Smooth muscle cell (in vitro differentiated cells): ENCODE measurements at regions not wholly inside any gene's neighbourhood (a gene's known extent, or its start where the extent isn't known, plus 50 kb on each side); places are given as distances from the start of the nearest gene placed in this dataset.

Experiments used
- DNase-seq: peaks from one replicate; lab custom pipeline; 2025; ENCODE audit not compliant: unreplicated experiment; lab: John Stamatoyannopoulos, UW
- H2AFZ ChIP-seq: fragments of 200-600 bp; sonication (generic); 2 replicates; pipeline ENCODE4 v1.6.0; 2016; ENCODE audit warnings: antibody characterized with exemption, low read depth, mild to moderate bottlenecking
- H3F3A ChIP-seq: fragments of 200-600 bp; sonication (generic); 2 replicates; pipeline ENCODE4 v1.6.0; 2017; ENCODE audit warnings: antibody characterized with exemption, low read depth
- H3K27ac ChIP-seq: fragments of 200-600 bp; sonication (generic); 2 replicates; pipeline ENCODE4 v1.5.1; 2016; ENCODE audit warnings: low read depth, mild to moderate bottlenecking
- H3K27me3 ChIP-seq: fragments of 200-600 bp; sonication (generic); 2 replicates; pipeline ENCODE4 v1.6.1; 2016; ENCODE audit warnings: low read depth, mild to moderate bottlenecking
- H3K36me3 ChIP-seq: fragments of 200-600 bp; sonication (generic); 2 replicates; pipeline ENCODE4 v1.5.1; 2016; ENCODE audit warnings: low read depth
- H3K4me1 ChIP-seq: fragments of 200-600 bp; sonication (generic); 2 replicates; pipeline ENCODE4 v1.5.1; 2016; ENCODE audit warnings: low read depth
- H3K4me2 ChIP-seq: fragments of 200-600 bp; sonication (generic); 2 replicates; pipeline ENCODE4 v1.6.0; 2016; ENCODE audit warnings: mild to moderate bottlenecking
- H3K4me3 ChIP-seq: fragments of 200-600 bp; sonication (generic); 2 replicates; pipeline ENCODE4 v1.5.1; 2016; ENCODE audit warnings: mild to moderate bottlenecking
- H3K79me2 ChIP-seq: fragments of 200-600 bp; sonication (generic); 2 replicates; pipeline ENCODE4 v1.6.0; 2016; ENCODE audit warnings: low read depth, mild to moderate bottlenecking
- H3K9ac ChIP-seq: fragments of 200-600 bp; sonication (generic); 2 replicates; pipeline ENCODE4 v1.6.0; 2016; ENCODE audit warnings: low read depth
- H3K9me3 ChIP-seq: fragments of 200-600 bp; sonication (generic); replicated peaks from 2 replicates; pipeline ENCODE4 v1.5.1; 2016; ENCODE audit warnings: low read depth
- H4K20me1 ChIP-seq: fragments of 200-600 bp; sonication (generic); 2 replicates; pipeline ENCODE4 v1.6.0; 2016; ENCODE audit warnings: low read depth
- WGBS: methylation state at CpG from one replicate; pipeline ENCODE4 v1.1.7; 2016; ENCODE audit warnings: low lambda C conversion rate; 5-methylcytosine and 5-hydroxymethylcytosine counted together
- TF ChIP-seq, protein P1 (sequence below): fragments of 200-600 bp; sonication (generic); IDR thresholded peaks from 2 replicates; pipeline ENCODE4 v1.5.1; 2017; ENCODE audit warnings: borderline replicate concordance, mild to moderate bottlenecking, antibody characterized with exemption; ENCODE audit not compliant: insufficient read depth, poor library complexity, severe bottlenecking

DNA sequence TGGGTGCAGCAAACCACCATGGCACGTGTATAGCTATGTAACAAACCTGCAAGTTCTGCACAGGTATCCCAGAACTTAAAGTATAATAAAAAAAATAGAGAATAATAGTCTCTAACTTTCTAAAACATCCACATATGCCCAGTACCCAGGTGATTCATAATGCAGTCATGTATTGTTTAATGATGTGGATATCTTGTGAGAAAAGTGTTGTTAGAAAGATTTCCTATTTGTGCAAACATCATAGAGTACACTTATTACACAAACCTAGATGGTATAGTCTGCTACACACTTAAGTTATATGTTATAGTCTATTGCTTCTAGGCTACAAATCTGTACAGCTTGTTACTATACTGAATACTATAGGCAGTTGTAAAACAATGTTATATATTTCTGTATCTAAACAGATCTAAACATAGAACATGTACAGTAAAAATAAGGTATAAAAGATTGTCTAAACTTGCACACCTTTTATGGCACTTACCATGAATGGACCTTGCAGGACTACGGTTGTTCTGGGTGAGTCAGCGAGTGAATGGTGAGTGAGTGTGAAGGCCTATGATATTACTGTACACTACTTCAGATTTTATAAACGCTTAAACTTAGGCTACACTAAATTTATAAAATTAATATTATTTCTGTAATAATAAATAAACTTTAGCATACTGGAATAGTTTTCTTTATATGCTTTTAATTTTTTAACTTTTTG is 232.2 kb upstream of the SLIT2 start:
- no peak for DNase-seq
- Histone ChIP-seq H3K79me2 (no peaks in the 10 kb centered on the region), H3K4me1 (no peaks in the 10 kb centered on the region), H3F3A (no peaks in the 10 kb centered on the region), H3K9ac (no peak overlapping the region), H3K4me2 (no peak overlapping the region), H3K9me3 (no peaks in the 10 kb centered on the region), H3K27me3 (no peaks in the 10 kb centered on the region), H3K27ac (no peak overlapping the region), H4K20me1 (no peaks in the 10 kb centered on the region), H2AFZ (no peak overlapping the region), H3K36me3 (no peaks in the 10 kb centered on the region), H3K4me3 (no peak overlapping the region)
- TF ChIP-seq, protein P1, sequence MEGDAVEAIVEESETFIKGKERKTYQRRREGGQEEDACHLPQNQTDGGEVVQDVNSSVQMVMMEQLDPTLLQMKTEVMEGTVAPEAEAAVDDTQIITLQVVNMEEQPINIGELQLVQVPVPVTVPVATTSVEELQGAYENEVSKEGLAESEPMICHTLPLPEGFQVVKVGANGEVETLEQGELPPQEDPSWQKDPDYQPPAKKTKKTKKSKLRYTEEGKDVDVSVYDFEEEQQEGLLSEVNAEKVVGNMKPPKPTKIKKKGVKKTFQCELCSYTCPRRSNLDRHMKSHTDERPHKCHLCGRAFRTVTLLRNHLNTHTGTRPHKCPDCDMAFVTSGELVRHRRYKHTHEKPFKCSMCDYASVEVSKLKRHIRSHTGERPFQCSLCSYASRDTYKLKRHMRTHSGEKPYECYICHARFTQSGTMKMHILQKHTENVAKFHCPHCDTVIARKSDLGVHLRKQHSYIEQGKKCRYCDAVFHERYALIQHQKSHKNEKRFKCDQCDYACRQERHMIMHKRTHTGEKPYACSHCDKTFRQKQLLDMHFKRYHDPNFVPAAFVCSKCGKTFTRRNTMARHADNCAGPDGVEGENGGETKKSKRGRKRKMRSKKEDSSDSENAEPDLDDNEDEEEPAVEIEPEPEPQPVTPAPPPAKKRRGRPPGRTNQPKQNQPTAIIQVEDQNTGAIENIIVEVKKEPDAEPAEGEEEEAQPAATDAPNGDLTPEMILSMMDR, result no peak
- WGBS, result 89% methylated on average over 4 of the region's 4 CpGs

DNA sequence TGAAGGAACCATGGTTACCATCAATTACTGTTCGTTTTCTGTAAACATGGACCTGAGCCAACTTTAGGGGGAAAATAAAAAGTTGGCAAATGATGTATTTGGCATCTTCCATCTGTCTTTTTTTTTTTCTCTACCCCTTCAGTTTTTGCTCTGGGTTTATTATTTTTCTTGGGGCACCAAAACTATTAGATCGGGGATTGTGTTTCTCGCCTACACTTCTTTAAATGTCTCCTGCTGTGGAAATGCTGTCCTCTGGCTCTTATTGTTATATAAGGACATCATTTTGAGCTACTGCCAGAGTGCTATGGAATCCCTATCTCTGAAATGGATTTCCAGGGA is 234.0 kb upstream of the SLIT2 start:
- no peak for DNase-seq
- Histone ChIP-seq H3K9me3 (no peaks in the 10 kb centered on the region), H3K4me1 (no peaks in the 10 kb centered on the region), H2AFZ (no peak overlapping the region), H3K4me3 (no peak overlapping the region), H3K27me3 (no peaks in the 10 kb centered on the region), H3K4me2 (no peak overlapping the region), H3F3A (no peaks in the 10 kb centered on the region), H3K36me3 (no peaks in the 10 kb centered on the region), H3K9ac (no peak overlapping the region), H4K20me1 (no peaks in the 10 kb centered on the region), H3K27ac (no peak overlapping the region), H3K79me2 (no peaks in the 10 kb centered on the region)
- TF ChIP-seq, protein P1, result no peak
- WGBS, result 89% methylated on average over 3 of the region's 3 CpGs

DNA sequence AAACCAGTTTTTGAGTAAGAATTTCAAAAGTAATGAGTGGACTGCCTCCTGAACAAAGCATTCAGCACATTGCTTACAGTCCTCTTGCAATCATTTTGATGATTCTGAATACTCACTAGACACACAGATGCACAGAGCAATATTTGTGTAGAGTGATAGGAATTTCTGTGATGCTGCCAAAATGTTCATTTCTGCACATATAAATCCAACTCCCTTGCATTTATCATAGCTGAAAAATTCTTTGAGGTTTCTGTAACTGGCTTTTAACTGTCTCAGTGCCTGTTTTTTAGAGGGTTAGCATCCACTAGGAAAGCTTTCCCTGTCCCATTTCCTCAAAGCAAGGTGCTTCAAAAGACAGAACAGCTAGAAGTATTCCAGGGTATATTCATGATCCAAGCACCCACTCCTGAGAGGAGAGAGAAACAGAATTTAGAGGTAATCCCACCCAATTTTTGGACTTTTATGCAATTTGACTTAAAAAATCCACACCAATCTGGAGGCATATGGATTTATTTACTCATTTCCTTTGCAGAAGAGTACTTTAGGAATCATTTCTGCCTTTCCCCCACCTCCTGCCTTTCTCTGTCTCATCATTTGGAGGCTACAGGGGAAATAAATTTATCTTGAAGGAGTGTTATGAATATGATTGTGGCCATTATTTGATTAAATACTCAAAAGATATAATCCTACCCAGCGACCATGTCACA is 234.5 kb upstream of the SLIT2 start:
- H3K4me2 ChIP-seq, result no peak overlapping the region
- no peak overlapping the region for H3K4me3 ChIP-seq
- H3K36me3 ChIP-seq, result no peaks in the 10 kb centered on the region
- no peaks in the 10 kb centered on the region for H4K20me1 ChIP-seq
- TF ChIP-seq, protein P1, result no peak
- H3F3A ChIP-seq, result no peaks in the 10 kb centered on the region
- DNase-seq, result no peak
- H3K27me3 ChIP-seq, result no peaks in the 10 kb centered on the region
- H3K9me3 ChIP-seq, result no peaks in the 10 kb centered on the region
- H3K79me2 ChIP-seq, result no peaks in the 10 kb centered on the region
- H2AFZ ChIP-seq, result no peak overlapping the region
- H3K27ac ChIP-seq, result no peak overlapping the region
- H3K4me1 ChIP-seq, result no peaks in the 10 kb centered on the region
- no peak overlapping the region for H3K9ac ChIP-seq
- 82% methylated on average over 1 of the region's 1 CpG for WGBS
